ENCODE measurements at regions not wholly inside any gene's neighbourhood (a gene's known extent, or its start where the extent isn't known, plus 50 kb on each side); places are given as distances from the start of the nearest gene placed in this dataset.
"Not testable (repeated sequence)": the region's sequence is repeated elsewhere in the genome, so short reads cannot be mapped to it uniquely, and the experiment has no call there.

GRCh38 chr5:135169753-135170152, 135.7 kb upstream of the PITX1 start:
- H3K36me3 ChIP-seq (replicated peaks) = no peaks in the 10 kb centered on the region
- no peak overlapping the region for H3K4me3 ChIP-seq (ENCODE audit: low read depth, low read length)
- H3K27ac ChIP-seq = no peak overlapping the region
- DNase-seq = no peak
- TF ChIP-seq CTCF (IDR thresholded peaks at IDR 0.05; ENCODE audit: low read depth, low read length, missing control alignments) = no peak
- H3K27me3 ChIP-seq (replicated peaks) = peaks cover 15% of the 10 kb centered on the region
- in situ Hi-C loops (cut with HindIII; ENCODE audit: low pct_ligation_motif_present, low sequenced_read_pairs) = no loop called here

GRCh38 chr5:135167634-135168033, 133.6 kb upstream of the PITX1 start:
- in situ Hi-C loops (cut with HindIII; ENCODE audit: low pct_ligation_motif_present, low sequenced_read_pairs) = no loop called here
- H3K4me3 ChIP-seq (ENCODE audit: low read depth, low read length) = no peak overlapping the region
- DNase-seq = no peak
- no peaks in the 10 kb centered on the region for H3K36me3 ChIP-seq (replicated peaks)
- H3K27me3 ChIP-seq (replicated peaks) = peaks cover 15% of the 10 kb centered on the region
- no peak for TF ChIP-seq CTCF (IDR thresholded peaks at IDR 0.05; ENCODE audit: low read depth, low read length, missing control alignments)
- no peak overlapping the region for H3K27ac ChIP-seq

DNA sequence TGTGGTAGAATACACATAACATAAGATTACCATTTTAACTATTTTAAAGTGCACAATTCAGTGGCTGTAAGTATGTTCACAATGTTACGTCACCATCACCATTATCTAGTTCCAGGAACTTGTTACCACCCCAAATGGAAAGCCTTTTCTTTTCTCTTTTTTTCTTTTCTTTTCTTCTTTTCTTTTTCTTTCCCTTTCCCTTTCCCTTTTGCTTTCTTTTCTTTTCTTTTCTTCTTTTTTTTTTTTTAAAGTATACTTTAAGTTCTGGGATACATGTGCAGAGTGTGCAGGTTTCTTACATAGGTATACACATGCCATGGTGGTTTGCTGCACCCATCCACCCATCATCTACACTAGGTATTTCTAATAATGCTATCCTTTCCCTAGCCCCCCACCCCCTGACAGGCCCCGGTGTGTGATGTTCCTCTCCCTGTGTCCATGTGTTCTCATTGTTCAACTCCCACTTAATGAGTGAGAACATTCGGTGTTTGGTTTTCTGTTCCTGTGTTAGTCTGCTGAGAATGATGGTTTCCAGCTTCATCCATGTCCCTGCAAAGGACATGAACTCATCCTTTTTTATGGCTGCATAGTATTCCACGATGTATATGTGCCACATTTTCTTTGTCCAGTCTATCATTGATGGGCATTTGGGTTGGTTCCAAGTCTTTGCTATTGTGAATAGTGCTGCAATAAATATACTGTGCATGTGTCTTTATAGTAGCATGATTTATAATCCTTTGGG, 131.0 kb upstream of the PITX1 start:
- DNase-seq; H3K36me3 ChIP-seq (replicated peaks); H3K27me3 ChIP-seq (replicated peaks); H3K27ac ChIP-seq; H3K4me3 ChIP-seq (ENCODE audit: low read depth, low read length); in situ Hi-C loops (cut with HindIII; ENCODE audit: low pct_ligation_motif_present, low sequenced_read_pairs): not testable (repeated sequence)

- Histone ChIP-seq H3K27ac (no peak overlapping the region), H3K4me3 (ENCODE audit: low read depth, low read length) (no peak overlapping the region), H3K27me3 (replicated peaks) (peaks cover 8% of the 10 kb centered on the region), H3K36me3 (replicated peaks) (no peaks in the 10 kb centered on the region)
- in situ Hi-C loops (cut with HindIII; ENCODE audit: low pct_ligation_motif_present, low sequenced_read_pairs) = no loop called here
- no peak for TF ChIP-seq CTCF (IDR thresholded peaks at IDR 0.05; ENCODE audit: low read depth, low read length, missing control alignments)
- no peak for DNase-seq
These were observed 129.9 kb upstream of the PITX1 start for GRCh38 chr5:135163964-135164363.

DNA sequence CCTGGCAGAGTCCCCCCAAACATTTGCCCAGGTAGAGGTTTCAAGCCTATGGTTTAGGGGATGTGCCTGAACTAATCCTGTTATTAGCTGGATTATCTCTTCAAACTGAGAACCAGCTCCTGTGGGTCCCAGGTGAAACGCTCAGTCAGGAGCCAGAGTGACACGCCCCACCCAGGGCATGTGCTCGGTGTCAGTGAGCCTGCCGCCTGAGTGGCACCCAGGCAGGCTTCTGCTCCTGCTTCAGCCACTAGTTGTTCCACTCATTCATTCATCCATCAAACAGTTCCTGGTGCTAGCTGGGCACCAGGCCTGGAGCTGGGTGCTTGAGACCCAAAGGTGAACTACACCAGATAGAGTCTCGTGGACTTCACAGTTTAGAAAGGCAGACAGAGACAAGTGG, 129.4 kb upstream of the PITX1 start:
- H3K27me3 ChIP-seq (replicated peaks) = peaks cover 8% of the 10 kb centered on the region
- no peak overlapping the region for H3K27ac ChIP-seq
- in situ Hi-C loops (cut with HindIII; ENCODE audit: low pct_ligation_motif_present, low sequenced_read_pairs) = no loop called here
- no peak overlapping the region for H3K4me3 ChIP-seq (ENCODE audit: low read depth, low read length)
- no peak for TF ChIP-seq CTCF (IDR thresholded peaks at IDR 0.05; ENCODE audit: low read depth, low read length, missing control alignments)
- no peak for DNase-seq
- no peaks in the 10 kb centered on the region for H3K36me3 ChIP-seq (replicated peaks)

GRCh38 chr5:135162661-135163265, 128.7 kb upstream of the PITX1 start:
- Histone ChIP-seq H3K27ac (no peak overlapping the region), H3K36me3 (replicated peaks) (no peaks in the 10 kb centered on the region), H3K27me3 (replicated peaks) (peaks cover 8% of the 10 kb centered on the region), H3K4me3 (ENCODE audit: low read depth, low read length) (no peak overlapping the region)
- DNase-seq = no peak
- in situ Hi-C loops (cut with HindIII; ENCODE audit: low pct_ligation_motif_present, low sequenced_read_pairs) = no loop called here
- TF ChIP-seq CTCF (IDR thresholded peaks at IDR 0.05; ENCODE audit: low read depth, low read length, missing control alignments) = peak; percentile 8

Measured in brain microvascular endothelial cell (primary cell).